IMR-90 (cell line): ENCODE measurements at regions not wholly inside any gene's neighbourhood (a gene's known extent, or its start where the extent isn't known, plus 50 kb on each side); places are given as distances from the start of the nearest gene placed in this dataset.

ENCODE experiments used
- ATAC-seq: fragments of 200-7000 bp; cut with Tn5 transposase; 2 replicates; pipeline ENCODE4 v1.9.1; 2020; ENCODE audit warnings: low read depth, mild to moderate bottlenecking, moderate library complexity
- BruUV-seq: library from RNA; stranded (reverse); fragments of 400-500 nt; replicated peaks from 2 replicates; lab custom pipeline; 2021; lab: Mats Ljungman, UMichigan
- CTCF ChIA-PET: fragments of 300-600 bp; formaldehyde crosslinking; extraction: SDS; loops from one replicate; lab custom pipeline; 2021; ENCODE audit warnings: antibody characterized with exemption; lab: Yijun Ruan, JAX
- POLR2A ChIA-PET: fragments of 300-600 bp; sonication (Branson Sonifier 250); formaldehyde crosslinking; loops from one replicate; lab custom pipeline; 2022; ENCODE audit warnings: antibody characterized with exemption; ENCODE audit not compliant: unreplicated experiment; lab: Charles Lee
- DNase-seq: peaks from one replicate; pipeline ENCODE4 v3.0.0; 2013
- H2AFZ ChIP-seq: replicated peaks from 2 replicates; pipeline ENCODE3; 2013; ENCODE audit warnings: low read length, mild to moderate bottlenecking; ENCODE audit not compliant: poor library complexity
- H2AK5ac ChIP-seq: 2 replicates; pipeline ENCODE4 v1.6.1; 2013; ENCODE audit warnings: low read depth, low read length, inconsistent platforms
- H2AK9ac ChIP-seq: replicated peaks from 2 replicates; pipeline ENCODE3; 2013; ENCODE audit warnings: mild to moderate bottlenecking, low read depth, low read length, moderate library complexity; ENCODE audit not compliant: poor library complexity
- H2BK120ac ChIP-seq: 2 replicates; pipeline ENCODE4 v1.6.1; 2013; ENCODE audit warnings: low read depth, low read length, inconsistent platforms
- H2BK15ac ChIP-seq: 3 replicates; pipeline ENCODE4 v1.6.1; 2013; ENCODE audit warnings: low read depth, low read length, inconsistent platforms
- H2BK20ac ChIP-seq: 2 replicates; pipeline ENCODE4 v1.6.1; 2013; ENCODE audit warnings: low read depth, mild to moderate bottlenecking, inconsistent platforms, low read length, moderate library complexity
- H2BK5ac ChIP-seq: 2 replicates; pipeline ENCODE4 v1.6.1; 2013; ENCODE audit warnings: mild to moderate bottlenecking, low read depth, low read length, inconsistent platforms; ENCODE audit not compliant: poor library complexity, severe bottlenecking
- H3K14ac ChIP-seq: replicated peaks from 2 replicates; pipeline ENCODE4 v1.6.1; 2013; ENCODE audit warnings: low read depth, low read length, inconsistent platforms
- H3K18ac ChIP-seq: 2 replicates; pipeline ENCODE4 v1.6.1; 2013; ENCODE audit warnings: low read depth, low read length, control low read depth
- H3K23ac ChIP-seq: 2 replicates; pipeline ENCODE4 v1.6.1; 2013; ENCODE audit warnings: low read depth, low read length, inconsistent platforms
- H3K27ac ChIP-seq: 2 replicates; pipeline ENCODE4 v1.5.1; 2013; ENCODE audit warnings: mild to moderate bottlenecking, control low read depth, low read length; ENCODE audit not compliant: insufficient read depth
- H3K27me3 ChIP-seq: 2 replicates; pipeline ENCODE4 v1.6.1; 2013; ENCODE audit warnings: low read length; ENCODE audit not compliant: control insufficient read depth, insufficient read depth
- H3K36me3 ChIP-seq: 2 replicates; pipeline ENCODE4 v1.6.1; 2013; ENCODE audit warnings: low read length, mixed read lengths; ENCODE audit not compliant: control insufficient read depth, insufficient read depth
- H3K4ac ChIP-seq: 2 replicates; pipeline ENCODE4 v1.6.1; 2013; ENCODE audit warnings: low read depth, low read length, inconsistent platforms
- H3K4me1 ChIP-seq: 2 replicates; pipeline ENCODE4 v1.6.1; 2013; ENCODE audit warnings: low read length, mixed read lengths; ENCODE audit not compliant: control insufficient read depth, insufficient read depth
- H3K4me2 ChIP-seq: 2 replicates; pipeline ENCODE4 v1.6.1; 2013; ENCODE audit warnings: low read depth, mild to moderate bottlenecking, control low read depth, low read length, moderate library complexity
- H3K4me3 ChIP-seq: 2 replicates; pipeline ENCODE4 v1.5.1; 2013; ENCODE audit warnings: low read depth, mild to moderate bottlenecking, control low read depth, low read length, moderate library complexity; ENCODE audit not compliant: insufficient read depth
- H3K56ac ChIP-seq: 2 replicates; pipeline ENCODE4 v1.6.1; 2013; ENCODE audit warnings: low read length, inconsistent platforms; ENCODE audit not compliant: insufficient read depth; ENCODE audit errors: extremely low read depth
- H3K79me1 ChIP-seq, 2 experiments: 2 replicates each; pipeline ENCODE4 v1.6.1; 2013; ENCODE audit warnings: low read length in 2 of 2, inconsistent platforms in 1 of 2, low read depth in 1 of 2
- H3K9ac ChIP-seq: 2 replicates; pipeline ENCODE4 v1.6.1; 2013; ENCODE audit warnings: low read depth, low read length, control low read depth
- H3K9me1 ChIP-seq: 2 replicates; pipeline ENCODE4 v1.6.1; 2013; ENCODE audit warnings: low read length, inconsistent platforms; ENCODE audit not compliant: insufficient read depth
- H3K9me3 ChIP-seq: 2 replicates; pipeline ENCODE4 v1.6.1; 2013; ENCODE audit warnings: low read length; ENCODE audit not compliant: control insufficient read depth, insufficient read depth
- H4K20me1 ChIP-seq: 2 replicates; pipeline ENCODE4 v1.6.1; 2013; ENCODE audit warnings: low read length, inconsistent platforms; ENCODE audit not compliant: insufficient read depth
- H4K5ac ChIP-seq: 2 replicates; pipeline ENCODE4 v1.6.1; 2013; ENCODE audit warnings: mild to moderate bottlenecking, low read depth, low read length, control low read depth
- H4K8ac ChIP-seq, 2 experiments: 2 replicates each; pipeline ENCODE4 v1.6.1; 2013; ENCODE audit warnings: low read depth in 2 of 2, low read length in 2 of 2, control low read depth in 1 of 2, inconsistent platforms in 1 of 2
- H4K91ac ChIP-seq: 2 replicates; pipeline ENCODE4 v1.6.1; 2013; ENCODE audit warnings: low read depth, low read length, inconsistent platforms; ENCODE audit not compliant: insufficient read depth
- CEBPB ChIP-seq: IDR thresholded peaks from 2 replicates; pipeline ENCODE4 v1.6.1; 2012; ENCODE audit warnings: low read depth, low read length, improper control_type of control experiment
- CHD1 ChIP-seq: IDR thresholded peaks from 2 replicates; pipeline ENCODE4 v1.6.1; 2012; ENCODE audit warnings: low read depth, low read length, improper control_type of control experiment
- MAFK ChIP-seq: IDR thresholded peaks from 2 replicates; pipeline ENCODE4 v1.6.1; 2012; ENCODE audit warnings: low read depth, low read length, improper control_type of control experiment
- MAZ ChIP-seq: IDR thresholded peaks from 2 replicates; pipeline ENCODE4 v1.6.1; 2012; ENCODE audit warnings: low read depth, mild to moderate bottlenecking, low read length, improper control_type of control experiment, moderate library complexity, borderline replicate concordance
- MXI1 ChIP-seq: IDR thresholded peaks from 2 replicates; pipeline ENCODE4 v1.6.1; 2012; ENCODE audit warnings: low read depth, mild to moderate bottlenecking, low read length, moderate library complexity, borderline replicate concordance
- POLR2A ChIP-seq: IDR thresholded peaks from 2 replicates; pipeline ENCODE4 v1.6.1; 2012; ENCODE audit warnings: mild to moderate bottlenecking, low read depth, low read length
- SMC3 ChIP-seq: fragments of 150-350 bp; IDR thresholded peaks from 2 replicates; pipeline ENCODE4 v1.6.1; 2016; ENCODE audit warnings: low read depth, mild to moderate bottlenecking, antibody characterized with exemption, low read length, moderate library complexity
- WGBS, 2 experiments: methylation state at CpG; one replicate each; pipeline versions ENCODE4 v1.1.5 to v1.1.7; 2013; ENCODE audit warnings: missing lambda C conversion rate in 2 of 2; ENCODE audit not compliant: insufficient read length in 1 of 2; ENCODE audit errors: extremely low coverage in 2 of 2; 5-methylcytosine and 5-hydroxymethylcytosine counted together
- dilution Hi-C: fragments of 300-500 bp; cut with HindIII; formaldehyde crosslinking; loops from one replicate; pipeline ENCODE4 v1.14.3; 2018; ENCODE audit warnings: low sequenced_read_pairs; ENCODE audit not compliant: unreplicated experiment
- in situ Hi-C: fragments of 300-500 bp; cut with MboI; formaldehyde crosslinking; loops from 3 replicates; pipeline ENCODE4 v1.14.3; 2019; ENCODE audit warnings: low sequenced_read_pairs, inconsistent platforms, mixed read lengths
- intact Hi-C: fragments of 100-400 bp; cut with micrococcal nuclease; formaldehyde crosslinking; loops from 2 replicates; pipeline ENCODE4 v1.10.0; 2022
- TF ChIP-seq, protein P1 (sequence below): fragments of 150-350 bp; IDR thresholded peaks from 2 replicates; pipeline ENCODE4 v1.6.1; 2016; ENCODE audit warnings: low read depth, mild to moderate bottlenecking, low read length, moderate library complexity, borderline replicate concordance
- TF ChIP-seq, protein P2 (sequence below): conservative IDR thresholded peaks from 2 replicates; pipeline ENCODE4 v1.5.1; 2012; ENCODE audit warnings: mild to moderate bottlenecking, low read depth, low read length, improper control_type of control experiment
- TF ChIP-seq, protein P3 (sequence below): fragments of 150-350 bp; IDR thresholded peaks from 2 replicates; pipeline ENCODE4 v1.6.1; 2017; ENCODE audit warnings: mild to moderate bottlenecking, antibody characterized with exemption, low read length, low read depth

DNA sequence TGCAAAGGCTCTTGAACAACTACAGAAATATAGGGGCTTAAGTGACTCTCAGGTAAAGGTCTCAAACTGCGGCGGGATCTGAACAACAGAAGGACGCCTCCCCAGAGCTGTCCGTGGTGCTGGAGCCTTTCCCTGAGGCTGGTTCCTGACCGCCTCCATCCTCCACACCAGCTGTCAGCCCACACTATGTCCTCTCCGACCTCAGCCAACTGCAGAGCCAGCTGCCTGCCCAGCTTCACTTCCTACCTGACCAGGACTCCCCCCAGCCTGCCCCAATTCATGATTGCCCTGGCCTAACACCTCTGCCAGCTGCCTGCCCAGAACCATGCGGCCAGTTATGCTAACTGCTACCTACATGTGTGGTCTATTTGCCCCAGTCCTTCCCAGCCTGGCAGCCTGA lies 63.6 kb upstream of the ZC3H12A start:
- POLR2A ChIA-PET, result no interaction called here
- DNase-seq (peak; percentile 22), ATAC-seq (peak; percentile 73)
- Histone ChIP-seq H2BK5ac (no peak overlapping the region), H3K18ac (no peak overlapping the region), H2BK20ac (no peak overlapping the region), H3K79me1 (no peaks in the 10 kb centered on the region), H3K27ac (no peak overlapping the region), H3K4me1 (no peaks in the 10 kb centered on the region), H3K4me2 (no peak overlapping the region), H3K56ac (no peak overlapping the region), H3K9me3 (no peaks in the 10 kb centered on the region), H2AFZ (no peak overlapping the region), H3K27me3 (no peaks in the 10 kb centered on the region), H3K9ac (no peak overlapping the region), H3K9me1 (no peaks in the 10 kb centered on the region), H4K91ac (no peak overlapping the region), H3K14ac (no peak overlapping the region), H3K4ac (no peak overlapping the region), H2BK120ac (no peak overlapping the region), H4K20me1 (no peaks in the 10 kb centered on the region), H3K4me3 (no peak overlapping the region), H2AK9ac (no peak overlapping the region), H2AK5ac (no peak overlapping the region), H4K8ac (no peak overlapping the region), H2BK15ac (no peak overlapping the region), H3K36me3 (no peaks in the 10 kb centered on the region), H4K5ac (no peak overlapping the region), H3K23ac (no peak overlapping the region)
- no TSS peak for BruUV-seq
- WGBS, 2 experiments, result 3% methylated on average over 5 of the region's 7 CpGs; no CpG with 5 or more reads in 1 of the 2 experiments
- in situ Hi-C loops (no loop called here), dilution Hi-C loops (no loop called here), intact Hi-C loops (no loop called here)
- CTCF ChIA-PET, result no interaction called here
- no peak for TF ChIP-seq POLR2A
- no peak for TF ChIP-seq SMC3
- no peak for TF ChIP-seq MXI1
- TF ChIP-seq, protein P1, sequence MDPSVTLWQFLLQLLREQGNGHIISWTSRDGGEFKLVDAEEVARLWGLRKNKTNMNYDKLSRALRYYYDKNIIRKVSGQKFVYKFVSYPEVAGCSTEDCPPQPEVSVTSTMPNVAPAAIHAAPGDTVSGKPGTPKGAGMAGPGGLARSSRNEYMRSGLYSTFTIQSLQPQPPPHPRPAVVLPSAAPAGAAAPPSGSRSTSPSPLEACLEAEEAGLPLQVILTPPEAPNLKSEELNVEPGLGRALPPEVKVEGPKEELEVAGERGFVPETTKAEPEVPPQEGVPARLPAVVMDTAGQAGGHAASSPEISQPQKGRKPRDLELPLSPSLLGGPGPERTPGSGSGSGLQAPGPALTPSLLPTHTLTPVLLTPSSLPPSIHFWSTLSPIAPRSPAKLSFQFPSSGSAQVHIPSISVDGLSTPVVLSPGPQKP, result no peak
- TF ChIP-seq MAZ, result no peak
- TF ChIP-seq CEBPB, result no peak
- TF ChIP-seq, protein P2, sequence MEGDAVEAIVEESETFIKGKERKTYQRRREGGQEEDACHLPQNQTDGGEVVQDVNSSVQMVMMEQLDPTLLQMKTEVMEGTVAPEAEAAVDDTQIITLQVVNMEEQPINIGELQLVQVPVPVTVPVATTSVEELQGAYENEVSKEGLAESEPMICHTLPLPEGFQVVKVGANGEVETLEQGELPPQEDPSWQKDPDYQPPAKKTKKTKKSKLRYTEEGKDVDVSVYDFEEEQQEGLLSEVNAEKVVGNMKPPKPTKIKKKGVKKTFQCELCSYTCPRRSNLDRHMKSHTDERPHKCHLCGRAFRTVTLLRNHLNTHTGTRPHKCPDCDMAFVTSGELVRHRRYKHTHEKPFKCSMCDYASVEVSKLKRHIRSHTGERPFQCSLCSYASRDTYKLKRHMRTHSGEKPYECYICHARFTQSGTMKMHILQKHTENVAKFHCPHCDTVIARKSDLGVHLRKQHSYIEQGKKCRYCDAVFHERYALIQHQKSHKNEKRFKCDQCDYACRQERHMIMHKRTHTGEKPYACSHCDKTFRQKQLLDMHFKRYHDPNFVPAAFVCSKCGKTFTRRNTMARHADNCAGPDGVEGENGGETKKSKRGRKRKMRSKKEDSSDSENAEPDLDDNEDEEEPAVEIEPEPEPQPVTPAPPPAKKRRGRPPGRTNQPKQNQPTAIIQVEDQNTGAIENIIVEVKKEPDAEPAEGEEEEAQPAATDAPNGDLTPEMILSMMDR, result no peak
- no peak for TF ChIP-seq CHD1
- TF ChIP-seq MAFK, result no peak
- TF ChIP-seq, protein P3, sequence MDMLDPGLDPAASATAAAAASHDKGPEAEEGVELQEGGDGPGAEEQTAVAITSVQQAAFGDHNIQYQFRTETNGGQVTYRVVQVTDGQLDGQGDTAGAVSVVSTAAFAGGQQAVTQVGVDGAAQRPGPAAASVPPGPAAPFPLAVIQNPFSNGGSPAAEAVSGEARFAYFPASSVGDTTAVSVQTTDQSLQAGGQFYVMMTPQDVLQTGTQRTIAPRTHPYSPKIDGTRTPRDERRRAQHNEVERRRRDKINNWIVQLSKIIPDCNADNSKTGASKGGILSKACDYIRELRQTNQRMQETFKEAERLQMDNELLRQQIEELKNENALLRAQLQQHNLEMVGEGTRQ, result no peak
